GM18867 (cell line): ENCODE measurements at regions not wholly inside any gene's neighbourhood (a gene's known extent, or its start where the extent isn't known, plus 50 kb on each side); places are given as distances from the start of the nearest gene placed in this dataset.
"Not testable (repeated sequence)": the region's sequence is repeated elsewhere in the genome, so short reads cannot be mapped to it uniquely, and the experiment has no call there.

Experiments
- ATAC-seq: cut with Tn5 transposase; IDR thresholded peaks from one replicate; pipeline ENCODE4 v1.9.1; 2021; ENCODE audit warnings: mild to moderate bottlenecking, moderate library complexity; ENCODE audit not compliant: unreplicated experiment

DNA sequence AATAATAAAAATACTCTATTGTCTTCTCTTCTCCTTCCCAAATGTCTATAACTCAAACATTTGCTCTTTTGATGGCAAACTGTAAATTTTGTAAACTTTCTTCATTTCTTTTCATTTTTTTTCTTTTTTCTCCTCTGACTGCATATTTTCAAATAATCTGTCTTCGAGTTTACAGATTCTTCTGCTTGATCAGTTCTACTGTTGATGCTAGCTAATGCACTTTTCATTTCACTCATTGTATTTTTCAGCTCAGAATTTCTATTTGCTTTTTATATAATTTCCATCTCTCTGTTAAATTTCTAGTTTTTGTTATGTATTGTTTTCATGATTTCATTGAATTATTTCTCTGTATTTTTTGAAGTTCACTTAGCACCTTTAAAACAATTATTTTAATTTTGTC lies 646.8 kb upstream of the INTU start:
- no peak for ATAC-seq

GRCh38 chr4:126986828-126987227 lies 645.9 kb upstream of the INTU start:
- ATAC-seq, result no peak

- no peak for ATAC-seq
Measured at GRCh38 chr4:126991965-126992364, 640.8 kb upstream of the INTU start.

- no peak for ATAC-seq
Measured at GRCh38 chr4:126992910-126993309, 639.8 kb upstream of the INTU start.

GRCh38 chr4:126993351-126993750 lies 639.4 kb upstream of the INTU start:
- ATAC-seq, result no peak

- ATAC-seq, result no peak
Measured at GRCh38 chr4:126995235-126995634, 637.5 kb upstream of the INTU start.

DNA sequence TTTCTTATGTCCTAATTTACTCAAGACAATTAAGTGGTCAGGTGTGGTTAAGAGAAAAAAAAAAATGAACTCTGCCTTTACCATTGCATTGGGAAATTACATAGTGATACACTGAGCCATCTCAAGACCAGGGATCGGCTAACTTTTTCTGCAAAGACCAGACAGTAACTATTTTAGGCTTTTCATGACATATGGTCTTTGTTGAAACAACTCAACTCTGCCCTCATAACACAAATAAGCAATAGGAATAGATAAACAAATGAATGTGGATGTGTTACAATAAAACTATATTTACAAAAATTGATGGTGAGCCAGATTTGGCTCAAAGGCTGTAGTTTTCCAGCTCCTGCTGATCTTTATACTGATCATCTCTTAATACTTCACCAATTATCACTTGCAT lies 632.6 kb upstream of the INTU start:
- no peak for ATAC-seq

GRCh38 chr4:127000846-127001245 lies 631.9 kb upstream of the INTU start:
- no peak for ATAC-seq

DNA sequence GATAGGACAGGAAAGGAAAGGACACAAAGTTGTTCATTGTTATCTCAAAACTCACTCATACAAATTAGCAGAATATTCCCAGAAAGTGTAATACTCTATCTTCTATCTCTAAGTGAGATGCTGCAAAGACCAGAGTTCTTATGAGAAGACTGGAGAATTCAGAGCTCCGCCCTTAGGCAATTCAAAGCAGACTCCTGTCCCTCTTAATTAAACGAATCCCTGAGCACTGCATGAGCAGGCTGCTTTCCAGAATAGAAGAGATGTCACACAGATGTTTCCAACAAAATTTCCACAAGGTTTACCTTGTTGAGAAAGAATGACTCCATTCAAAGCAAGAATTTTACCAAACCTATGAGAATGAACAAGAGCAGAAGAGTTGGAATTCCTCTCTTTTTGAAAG lies 630.8 kb upstream of the INTU start:
- no peak for ATAC-seq

DNA sequence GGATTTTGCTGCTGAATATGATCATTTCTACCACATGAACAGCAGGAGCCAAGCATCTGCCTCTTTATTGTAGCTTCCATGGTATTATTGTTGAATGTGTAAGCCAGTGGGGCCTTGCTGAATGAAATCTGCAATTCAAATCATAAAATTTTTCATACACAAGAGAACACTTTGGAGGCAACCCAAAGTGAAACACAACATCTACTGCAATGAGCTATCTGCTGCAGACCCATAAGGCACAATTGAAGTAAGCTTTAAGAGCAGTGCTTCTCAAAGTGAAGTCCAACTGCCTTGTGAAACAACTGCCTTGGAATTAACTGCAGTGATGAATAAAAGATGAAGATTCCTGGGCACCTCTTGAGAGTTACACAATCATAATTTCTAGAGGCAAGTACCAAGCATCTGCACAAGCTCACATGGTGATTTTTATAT lies 626.3 kb upstream of the INTU start:
- no peak for ATAC-seq

DNA sequence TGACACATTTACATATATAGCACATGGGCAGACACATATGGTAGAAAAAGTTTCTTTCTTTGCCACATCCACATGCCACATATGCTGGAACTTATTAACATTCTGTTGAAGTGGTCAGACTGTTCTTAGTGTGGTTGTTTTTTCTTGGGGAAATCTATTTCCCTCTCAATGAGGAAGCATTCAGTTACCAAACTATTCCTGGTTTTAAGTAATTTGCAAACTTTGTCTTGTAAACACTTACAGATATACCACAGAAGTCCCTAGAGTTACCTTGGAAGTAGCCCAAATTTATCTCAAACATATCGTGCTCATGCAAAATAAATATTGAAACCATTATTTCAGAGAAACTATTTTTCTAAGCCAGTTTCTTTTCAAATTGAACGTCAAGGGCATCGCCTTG lies 625.5 kb upstream of the INTU start:
- ATAC-seq, result no peak

DNA sequence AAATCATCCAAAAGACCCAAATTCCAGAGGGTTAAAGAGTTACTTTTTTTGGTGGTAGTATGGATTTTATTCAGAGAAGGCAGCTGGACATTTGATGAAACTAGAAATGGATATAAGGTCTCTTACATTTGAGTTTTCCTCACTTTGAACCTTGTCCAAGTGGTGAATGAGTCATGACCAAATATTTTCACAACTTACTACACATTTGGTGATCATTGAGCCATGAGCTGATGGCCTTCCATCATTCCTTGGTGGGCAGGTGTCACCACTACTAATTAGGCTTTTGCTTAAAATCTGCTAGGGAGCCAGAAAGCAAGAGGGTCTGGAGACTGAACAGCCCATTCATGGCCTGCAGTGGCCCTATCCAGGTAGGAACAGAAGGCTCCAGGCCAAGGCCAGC lies 620.2 kb upstream of the INTU start:
- no peak for ATAC-seq

DNA sequence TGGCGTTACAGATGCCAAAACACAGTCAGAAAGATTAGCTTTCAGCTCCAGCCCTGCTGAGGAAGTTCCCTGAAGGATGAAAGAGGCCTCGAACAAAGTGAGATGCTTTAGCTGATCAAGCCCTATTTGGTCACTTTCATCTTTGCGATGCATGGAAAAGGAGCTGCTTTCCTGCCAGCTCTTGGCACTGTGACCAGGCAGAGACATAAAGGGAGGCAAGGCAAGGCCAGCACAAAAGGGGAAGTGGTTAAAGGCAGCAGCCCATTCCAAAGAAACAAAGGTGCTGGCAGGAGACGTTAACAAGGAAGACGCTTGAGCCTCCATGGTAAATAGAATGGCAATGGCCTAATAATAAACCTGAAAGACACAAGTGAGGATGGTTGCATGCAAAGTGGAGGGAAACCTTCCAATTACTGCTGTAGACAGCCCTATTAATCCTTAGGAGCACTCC lies 617.1 kb upstream of the INTU start:
- ATAC-seq, result no peak

- no peak for ATAC-seq
Measured at GRCh38 chr4:127018381-127018780, 614.4 kb upstream of the INTU start.

- ATAC-seq, result not testable (repeated sequence)
Measured at GRCh38 chr4:127020831-127021230, 611.9 kb upstream of the INTU start.

DNA sequence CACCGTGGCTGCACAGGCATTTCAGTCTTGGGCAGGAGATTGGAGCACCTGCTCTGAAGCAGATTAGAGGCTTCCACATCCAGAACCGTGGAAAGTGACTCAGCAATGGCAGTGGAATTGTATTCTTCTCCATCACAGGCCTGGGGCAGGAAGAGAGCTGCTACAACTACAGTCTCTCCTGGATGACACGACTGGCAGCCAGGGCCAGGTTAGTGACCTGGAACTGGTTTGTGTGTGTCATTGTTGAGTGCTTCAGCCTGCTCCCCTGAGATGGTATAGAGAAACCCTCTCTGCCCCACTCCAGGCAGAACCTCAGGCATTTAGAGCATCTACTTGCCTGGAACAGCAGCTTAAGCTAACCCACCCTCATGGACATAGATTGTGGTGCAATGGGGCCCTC lies 596.5 kb upstream of the INTU start:
- ATAC-seq, result no peak

GRCh38 chr4:127045861-127046260 lies 586.9 kb upstream of the INTU start:
- ATAC-seq, result no peak

- no peak for ATAC-seq
Measured at GRCh38 chr4:127047930-127048329, 584.8 kb upstream of the INTU start.

- no peak for ATAC-seq
Measured at GRCh38 chr4:127048376-127049044, 584.2 kb upstream of the INTU start.

- ATAC-seq, result no peak
Measured at GRCh38 chr4:127049526-127049925, 583.2 kb upstream of the INTU start.

DNA sequence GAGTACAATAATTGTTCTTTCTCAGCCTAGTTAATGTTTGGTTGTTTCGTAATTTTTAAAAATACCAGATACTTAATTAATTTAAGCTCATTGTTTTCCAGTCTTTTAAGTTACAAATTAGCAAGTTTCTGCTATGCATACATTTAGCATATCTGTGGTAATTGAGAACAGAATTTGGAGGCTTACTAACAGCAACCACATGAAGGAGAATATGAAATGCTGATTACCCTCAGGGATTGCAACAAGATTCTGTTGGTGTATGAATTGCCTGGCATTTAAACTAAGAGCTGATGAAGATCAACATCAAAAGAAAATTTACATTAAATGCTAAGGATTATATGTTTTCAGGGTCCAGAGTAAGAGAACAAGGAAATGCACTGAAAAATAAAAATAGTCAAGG lies 580.0 kb upstream of the INTU start:
- ATAC-seq, result no peak

- ATAC-seq, result no peak
Measured at GRCh38 chr4:127055357-127055756, 577.4 kb upstream of the INTU start.

GRCh38 chr4:127069675-127070074 lies 563.1 kb upstream of the INTU start:
- no peak for ATAC-seq
